NCI-H1417 treated with DMSO at 0.1 percent for 48 hours (cell line): ENCODE measurements at regions not wholly inside any gene's neighbourhood (a gene's known extent, or its start where the extent isn't known, plus 50 kb on each side); places are given as distances from the start of the nearest gene placed in this dataset.

Experiments
- DNase-seq: peaks from one replicate; lab custom pipeline; 2025; lab: John Stamatoyannopoulos, UW

DNA sequence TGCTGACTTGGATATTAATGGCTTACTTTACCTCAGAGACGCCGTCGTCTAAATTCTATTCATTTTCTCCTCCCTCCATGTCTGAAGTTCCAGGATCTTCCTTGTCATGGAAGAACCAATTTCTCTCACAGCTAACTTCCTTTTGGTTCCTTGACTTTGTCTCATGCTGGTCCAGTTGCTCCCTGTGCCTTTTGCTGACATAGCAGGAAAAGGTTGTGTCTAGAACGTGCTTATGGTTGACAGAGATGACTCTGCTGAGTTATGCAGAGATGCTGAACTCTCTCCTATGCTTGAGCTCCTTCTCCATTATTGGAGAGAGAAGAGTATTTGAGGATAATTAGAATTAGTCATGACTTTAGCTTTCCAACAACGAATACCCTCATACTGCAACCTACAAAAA lies 1338.9 kb downstream of the MAT2B start:
- DNase-seq: no peak

DNA sequence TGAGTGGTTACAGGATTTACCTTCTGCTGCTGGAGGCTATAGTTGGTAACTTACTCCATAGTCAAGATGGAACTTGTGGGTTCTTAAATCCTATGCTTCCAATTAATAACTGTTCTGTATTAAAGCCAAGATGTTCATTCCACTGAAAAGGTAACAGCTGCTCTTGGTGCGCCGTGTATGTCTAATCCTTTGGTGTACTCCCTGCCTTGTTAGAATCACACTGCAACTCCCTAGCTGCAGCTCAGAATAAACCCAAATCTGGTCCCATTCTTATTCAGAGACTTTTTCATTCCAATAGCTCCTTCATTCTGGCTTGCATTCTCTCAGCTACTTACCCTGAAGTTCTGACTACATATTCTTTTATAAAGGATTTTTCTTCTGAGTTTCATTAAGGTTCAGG lies 1355.5 kb downstream of the MAT2B start:
- no peak for DNase-seq

DNA sequence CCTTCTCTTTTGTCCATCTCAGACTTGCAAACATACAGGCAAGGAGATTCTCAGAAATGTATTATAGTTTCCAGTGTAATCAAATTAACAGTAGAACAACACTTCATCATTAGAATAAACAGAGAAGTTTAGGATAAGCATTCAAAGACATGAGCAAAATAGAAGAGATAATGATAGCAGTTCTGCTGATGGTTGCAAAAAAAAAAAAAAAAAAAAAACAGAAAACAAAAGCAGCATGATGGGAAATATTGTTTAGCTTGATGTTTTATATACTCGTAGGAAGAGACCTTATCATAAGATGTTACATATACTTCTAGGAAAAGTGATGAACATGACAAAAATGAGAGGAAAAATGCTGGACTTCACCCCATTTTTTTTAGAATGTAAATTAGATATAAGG lies 1356.2 kb downstream of the MAT2B start:
- no peak for DNase-seq

DNA sequence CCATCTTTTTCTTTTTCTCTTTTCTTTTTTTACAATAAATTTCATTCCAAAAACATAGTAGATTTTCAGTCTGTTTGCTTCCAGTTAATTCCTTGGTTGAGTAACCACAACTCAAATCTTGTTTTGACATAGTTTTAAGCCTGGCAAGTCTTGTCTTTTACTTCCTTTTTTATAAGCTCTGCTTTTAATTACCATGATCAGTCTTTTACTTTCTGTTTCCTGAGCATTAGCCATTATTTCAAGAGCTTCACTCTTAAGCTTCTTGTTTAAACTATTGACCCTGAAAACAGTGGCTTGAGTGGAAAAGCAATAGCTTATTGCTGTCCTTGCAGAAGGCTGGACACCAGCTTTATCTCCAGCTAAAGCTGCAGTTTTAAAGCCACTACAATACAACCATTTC lies 1363.3 kb downstream of the MAT2B start:
- no peak for DNase-seq

DNA sequence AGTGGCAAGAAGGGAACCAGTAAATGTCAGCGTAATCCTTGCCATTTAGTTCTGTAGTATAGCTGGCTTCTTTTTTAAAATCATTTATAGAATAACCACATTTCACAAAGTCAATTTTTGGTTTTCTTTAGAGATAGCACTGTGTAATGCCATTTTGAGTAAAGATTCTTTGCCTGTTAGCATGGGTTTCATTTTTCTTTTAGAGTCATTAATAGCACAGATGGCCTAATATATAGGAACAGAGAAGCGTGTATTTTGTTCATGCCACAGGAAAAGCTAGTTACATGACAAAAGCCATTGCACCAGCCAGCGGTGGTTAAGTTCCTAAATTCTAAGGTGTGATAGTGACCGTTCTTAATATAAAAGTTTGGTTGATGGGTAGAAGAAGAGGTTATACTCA lies 1363.9 kb downstream of the MAT2B start:
- DNase-seq: no peak

DNA sequence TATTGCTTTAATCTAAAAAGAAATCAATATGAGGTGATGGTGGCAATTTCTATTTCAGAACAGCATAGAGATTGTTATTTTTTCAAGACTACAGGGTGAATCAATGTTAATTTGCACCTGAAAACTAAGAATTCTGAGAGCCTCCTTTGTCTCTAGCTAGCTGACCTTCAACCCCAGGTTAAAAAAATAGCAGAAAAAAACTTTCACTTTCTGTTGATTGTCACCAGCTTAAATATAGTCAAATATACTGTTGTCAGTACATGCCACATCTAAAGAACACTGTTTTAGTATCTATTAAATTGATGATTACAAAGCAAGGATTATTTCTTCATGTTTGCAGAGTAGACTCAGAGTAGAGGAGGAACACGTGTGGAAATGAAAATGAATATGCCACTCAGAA lies 1371.4 kb downstream of the MAT2B start:
- no peak for DNase-seq

DNA sequence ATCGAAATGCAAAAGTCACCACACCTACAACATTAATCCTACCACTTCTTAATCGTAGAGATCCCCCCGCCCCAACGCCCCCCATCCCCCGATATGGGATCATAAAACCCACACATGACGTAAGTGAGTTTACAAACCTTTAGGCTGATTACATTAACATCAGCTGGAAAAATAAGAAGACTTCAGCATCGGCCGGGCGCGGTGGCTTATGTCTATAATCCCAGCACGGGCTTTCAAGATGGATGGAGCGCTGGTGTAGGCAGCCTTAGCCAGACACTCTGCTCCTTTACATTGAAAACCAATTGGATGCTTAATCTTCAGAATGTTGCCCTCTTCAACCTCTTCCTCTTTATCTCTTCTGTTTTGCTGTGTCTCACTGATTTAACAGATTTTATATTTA lies 1376.0 kb downstream of the MAT2B start:
- no peak for DNase-seq

DNA sequence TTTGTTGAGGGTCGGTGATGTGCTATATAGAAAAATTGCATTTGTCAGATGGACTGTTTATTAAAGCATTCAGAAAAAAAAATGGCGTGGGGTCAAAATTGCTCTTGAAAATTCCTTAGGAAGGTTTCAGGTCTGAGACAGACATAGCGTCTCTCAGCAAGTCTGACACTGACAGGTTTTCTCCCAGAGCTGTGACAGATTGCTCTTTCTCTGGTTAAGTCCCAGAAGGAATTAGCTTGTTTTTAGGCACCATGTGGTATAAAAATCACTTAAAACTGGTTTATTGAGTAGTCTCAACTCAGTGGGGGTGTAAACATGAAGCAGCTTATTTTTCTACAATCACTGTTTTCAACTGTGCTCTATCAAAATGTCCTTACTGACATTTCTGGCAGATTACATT lies 1379.8 kb downstream of the MAT2B start:
- no peak for DNase-seq

DNA sequence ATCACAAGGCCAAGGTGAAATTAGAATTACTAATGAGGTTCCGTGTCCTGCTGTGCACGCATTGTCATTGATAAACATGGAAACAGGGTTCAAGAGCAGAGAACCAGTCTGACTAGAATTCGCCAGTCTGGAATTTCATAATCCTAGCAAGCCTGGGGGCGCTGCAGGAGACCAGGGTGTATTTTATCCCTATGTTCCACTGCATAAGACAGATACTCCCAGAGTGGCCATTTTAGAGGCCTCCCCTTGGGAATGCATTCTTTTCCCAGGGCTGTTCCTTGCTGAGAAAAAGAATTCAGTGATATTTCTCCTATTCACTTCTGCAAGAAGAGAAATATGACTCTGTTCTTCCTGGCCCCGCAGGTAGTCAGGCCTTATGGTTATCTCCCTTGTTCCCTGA lies 1387.7 kb downstream of the MAT2B start:
- DNase-seq: no peak

DNA sequence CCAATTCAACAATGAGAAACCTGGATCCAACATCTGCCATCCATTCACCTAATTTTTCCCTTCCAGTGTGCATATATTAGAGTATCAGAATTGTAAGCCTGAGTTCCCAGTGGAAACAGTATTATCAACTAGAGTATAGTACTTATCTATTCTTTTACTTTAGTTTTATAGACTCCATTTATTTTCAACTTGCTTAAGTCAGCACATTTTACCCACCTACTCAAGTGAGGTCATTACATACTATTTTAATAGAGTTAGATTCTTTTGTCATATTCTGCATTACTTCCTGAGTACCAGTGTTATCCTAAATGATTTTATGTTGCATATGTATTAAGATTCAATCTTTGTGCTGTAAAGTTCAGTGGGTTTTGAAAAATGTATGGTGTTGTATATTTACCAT lies 1393.3 kb downstream of the MAT2B start:
- DNase-seq: no peak

DNA sequence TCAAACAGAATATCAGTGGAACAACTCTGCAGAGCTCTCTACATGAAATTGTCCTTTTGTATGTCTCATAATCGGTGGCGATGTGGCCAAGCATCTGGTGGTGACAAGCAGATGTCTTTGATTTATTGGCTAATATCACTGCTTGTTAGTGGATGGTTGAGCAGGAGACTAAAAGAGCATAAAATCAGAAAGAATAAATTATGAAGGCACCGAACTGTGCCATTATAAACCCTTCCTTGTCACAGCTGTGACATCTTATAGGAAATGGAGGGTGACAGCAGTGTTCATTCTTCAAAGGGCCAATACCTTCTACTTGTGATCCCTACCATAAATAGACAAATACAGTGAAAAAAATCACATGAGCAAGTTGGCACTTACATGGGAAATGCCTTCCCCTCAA lies 1404.3 kb downstream of the MAT2B start:
- no peak for DNase-seq

DNA sequence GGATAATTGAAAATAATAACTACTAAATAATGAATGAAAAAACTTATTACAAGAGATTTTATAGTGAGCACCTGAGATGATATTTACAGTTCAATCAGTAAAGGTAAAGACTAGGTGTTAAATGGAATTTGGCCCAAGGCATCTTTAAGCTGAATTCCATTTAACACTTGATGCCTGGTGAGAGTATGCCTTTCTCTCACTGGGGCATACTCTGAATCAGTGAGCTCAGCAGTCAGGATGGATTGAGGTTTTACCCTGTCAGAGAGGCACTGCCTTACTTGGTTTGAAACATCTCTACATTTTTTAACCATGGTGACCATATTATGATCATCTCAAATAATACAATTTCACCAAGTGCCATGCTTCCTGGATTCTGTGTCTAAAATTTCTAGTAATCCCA lies 1416.3 kb downstream of the MAT2B start:
- no peak for DNase-seq

DNA sequence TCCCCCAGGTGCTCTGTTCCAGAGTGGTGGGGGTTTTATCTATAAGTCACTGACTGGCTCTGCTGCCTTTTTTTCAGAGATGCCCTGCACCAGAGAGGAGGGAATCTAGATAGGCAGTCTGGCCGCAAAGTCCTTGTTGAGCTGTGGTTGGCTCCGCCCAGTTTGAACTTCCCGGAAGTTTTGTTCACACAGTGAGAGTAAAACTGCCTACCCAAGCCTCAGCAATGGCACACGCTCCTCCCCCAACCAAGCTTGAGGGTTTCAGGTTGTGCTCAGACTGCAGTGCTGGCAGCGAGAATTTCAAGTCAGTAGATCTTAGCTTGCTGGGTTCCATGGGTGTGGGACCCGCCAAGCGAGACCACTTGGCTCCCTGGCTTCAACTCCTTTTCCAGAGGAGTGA lies 1428.6 kb downstream of the MAT2B start:
- no peak for DNase-seq

DNA sequence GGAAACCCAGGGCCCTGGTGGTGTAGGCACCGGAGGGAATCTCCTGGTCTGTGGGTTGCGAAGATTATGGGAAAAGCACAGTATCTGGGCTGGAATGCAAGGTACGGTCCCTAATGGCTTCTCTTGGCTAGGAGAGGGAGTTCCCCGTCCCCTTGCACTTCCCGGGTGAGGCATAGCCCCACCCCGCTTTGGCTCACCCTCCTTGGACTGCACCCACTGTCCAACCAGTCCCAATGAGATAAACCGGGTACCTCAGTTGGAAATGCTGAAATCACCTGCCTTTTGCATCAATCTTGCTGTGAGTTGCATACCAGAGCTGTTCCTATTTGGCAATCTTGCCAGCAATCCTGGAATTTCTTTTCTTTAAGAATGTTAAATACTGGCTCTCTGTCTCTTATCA lies 1429.1 kb downstream of the MAT2B start:
- no peak for DNase-seq

DNA sequence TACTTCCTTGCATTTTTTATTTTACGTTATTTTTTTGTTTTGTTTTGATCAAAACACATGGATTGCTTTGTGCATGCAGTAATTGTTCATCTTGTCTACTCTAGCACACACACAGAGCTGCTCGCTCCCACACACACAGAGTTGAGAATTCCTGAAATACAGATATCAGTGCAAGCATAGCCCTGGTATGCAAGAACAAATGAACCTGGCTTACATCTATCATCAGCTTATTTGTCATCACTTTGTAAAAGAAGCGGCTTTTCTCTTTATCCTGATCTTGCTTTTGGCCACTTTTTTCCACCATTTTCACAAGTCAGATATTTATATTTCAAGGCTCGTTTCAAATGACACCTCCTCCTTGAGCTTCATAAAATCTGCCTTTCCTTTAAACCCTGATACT lies 1435.7 kb downstream of the MAT2B start:
- no peak for DNase-seq

DNA sequence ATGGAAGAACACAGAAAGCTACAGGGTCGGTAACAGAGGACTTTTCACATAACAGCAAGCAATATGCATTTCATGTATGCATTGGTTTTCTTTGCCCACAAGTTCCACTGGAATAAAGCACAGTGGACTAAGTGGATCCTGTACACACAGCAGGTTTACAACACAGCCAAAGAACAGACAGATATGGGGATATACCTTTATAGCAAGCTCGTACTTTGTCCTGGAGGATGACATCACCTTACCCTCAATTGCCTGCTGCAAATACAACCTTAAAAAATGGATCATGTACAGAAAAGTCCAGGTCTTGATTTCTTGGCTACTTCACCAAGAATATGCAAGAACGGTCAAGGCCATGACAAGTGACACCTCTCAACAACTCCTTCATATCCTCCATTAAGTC lies 1445.5 kb downstream of the MAT2B start:
- DNase-seq: no peak

DNA sequence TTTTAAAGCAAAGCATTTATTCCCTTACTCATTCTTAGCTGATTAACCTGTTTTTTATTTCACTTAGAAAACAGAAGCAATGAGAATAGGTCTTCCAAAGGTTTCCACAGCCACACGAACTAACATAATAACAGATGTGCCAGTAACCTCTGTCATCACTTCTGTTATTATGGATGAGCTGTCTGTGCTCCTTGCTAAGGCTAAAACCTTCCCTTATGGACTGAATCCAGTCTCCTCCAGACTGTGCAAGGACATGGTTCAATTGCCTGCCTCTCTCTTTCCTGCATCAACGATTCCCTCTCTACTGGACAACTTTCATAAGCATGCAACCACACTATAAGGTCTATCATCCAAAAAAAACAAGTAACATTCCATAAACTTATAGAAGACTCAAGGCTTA lies 1446.2 kb downstream of the MAT2B start:
- DNase-seq: no peak

DNA sequence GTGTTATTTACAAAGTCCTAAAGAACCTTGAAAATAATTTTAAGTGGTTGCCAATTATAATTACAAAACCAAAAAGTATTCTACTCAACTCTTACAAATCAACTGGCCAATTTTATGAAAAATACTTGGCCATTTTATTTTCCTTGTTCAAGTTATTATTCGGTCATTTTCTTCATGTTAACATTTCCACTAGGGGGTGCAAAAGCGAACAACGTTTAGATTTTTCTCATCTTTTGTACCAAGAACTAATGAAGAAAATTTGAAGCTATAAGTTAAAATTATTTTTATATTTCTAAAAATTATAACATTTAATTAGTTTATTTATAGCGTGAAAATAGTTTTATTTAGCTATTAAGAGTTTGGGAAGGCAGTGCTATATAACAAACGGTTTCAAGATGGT lies 1453.3 kb downstream of the MAT2B start:
- no peak for DNase-seq

DNA sequence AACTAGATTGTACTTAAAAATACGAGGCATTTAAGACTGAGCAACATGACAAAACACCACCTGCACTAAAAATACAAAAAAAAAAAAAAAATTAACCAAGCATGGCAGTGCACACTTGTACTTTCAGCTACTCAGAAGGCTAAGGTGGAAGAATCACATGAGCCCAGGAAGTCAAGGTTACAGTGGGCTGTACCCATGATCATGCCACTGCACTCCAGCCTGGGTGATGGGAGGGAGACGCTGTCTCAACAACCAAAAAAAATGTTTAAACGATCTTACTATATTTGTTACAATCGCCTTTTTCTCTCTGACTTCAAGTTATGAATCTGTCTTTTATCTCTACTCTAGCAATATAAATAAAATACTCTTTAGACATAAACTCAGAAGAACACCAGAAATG lies 1454.3 kb downstream of the MAT2B start:
- DNase-seq: no peak

DNA sequence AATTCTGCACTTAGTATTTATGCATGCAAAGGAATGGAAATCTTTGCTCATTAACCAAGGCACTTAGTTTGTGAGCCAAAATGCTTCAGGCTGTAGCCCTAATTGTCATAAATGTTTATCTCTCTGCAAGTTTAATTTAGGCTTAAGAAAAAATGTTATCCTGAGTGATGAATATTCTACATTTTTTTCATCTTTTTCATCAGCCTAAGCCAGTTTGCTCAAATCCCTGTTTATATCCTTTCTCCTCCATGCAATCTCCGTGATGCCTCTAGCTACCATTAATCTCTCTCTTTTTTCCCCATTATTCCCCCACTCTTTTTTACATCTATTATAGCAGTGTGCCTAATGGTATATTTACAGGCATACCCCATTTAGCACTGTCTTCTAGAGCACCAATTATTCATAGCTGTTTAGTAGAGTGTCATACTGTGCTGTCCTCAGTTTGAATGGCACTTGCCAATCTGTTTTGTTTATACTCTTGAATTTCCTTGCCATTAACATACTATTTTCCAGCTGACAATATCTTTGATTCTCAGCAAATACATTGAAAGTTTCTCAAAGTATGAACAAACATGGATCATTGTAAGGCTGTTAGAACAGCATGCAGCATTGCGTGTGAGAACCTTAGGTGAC lies 1457.0 kb downstream of the MAT2B start:
- DNase-seq: no peak

DNA sequence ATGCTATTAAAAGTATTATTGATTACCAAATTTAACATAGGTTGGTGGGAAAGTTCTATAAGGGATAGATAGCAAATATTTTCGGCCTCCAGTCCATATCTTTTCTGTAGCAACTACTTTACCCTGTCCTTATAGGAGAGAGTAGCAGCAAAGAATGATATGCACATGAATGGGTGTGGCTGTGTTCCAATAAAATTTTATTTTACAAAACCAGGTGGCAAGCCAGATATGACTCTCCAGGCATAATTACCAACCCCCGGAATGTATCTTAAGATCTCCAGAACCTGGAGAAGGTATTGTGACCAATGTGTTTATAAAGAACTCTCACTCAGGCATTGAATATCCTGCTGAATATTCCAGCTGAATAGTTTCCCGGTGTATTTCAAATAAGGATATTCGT lies 1461.2 kb downstream of the MAT2B start:
- no peak for DNase-seq

DNA sequence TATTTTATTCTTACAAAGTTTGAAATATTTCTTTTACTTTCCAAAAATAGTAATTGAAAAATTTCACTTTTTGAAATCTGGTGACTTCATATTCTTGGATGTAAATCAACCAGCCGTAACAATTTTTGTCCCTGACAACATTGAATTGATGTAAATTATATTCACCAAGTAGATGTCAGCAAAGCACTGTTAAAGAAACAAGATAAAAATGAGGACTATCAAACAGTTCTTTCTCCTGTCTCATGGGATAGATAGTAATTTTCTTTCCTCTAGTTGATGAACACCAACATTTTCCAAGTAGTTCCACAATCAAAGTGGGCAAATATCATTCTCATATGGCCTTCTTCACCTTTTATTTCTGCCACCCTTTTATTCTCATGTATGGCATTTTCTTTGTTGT lies 1461.9 kb downstream of the MAT2B start:
- DNase-seq: no peak

DNA sequence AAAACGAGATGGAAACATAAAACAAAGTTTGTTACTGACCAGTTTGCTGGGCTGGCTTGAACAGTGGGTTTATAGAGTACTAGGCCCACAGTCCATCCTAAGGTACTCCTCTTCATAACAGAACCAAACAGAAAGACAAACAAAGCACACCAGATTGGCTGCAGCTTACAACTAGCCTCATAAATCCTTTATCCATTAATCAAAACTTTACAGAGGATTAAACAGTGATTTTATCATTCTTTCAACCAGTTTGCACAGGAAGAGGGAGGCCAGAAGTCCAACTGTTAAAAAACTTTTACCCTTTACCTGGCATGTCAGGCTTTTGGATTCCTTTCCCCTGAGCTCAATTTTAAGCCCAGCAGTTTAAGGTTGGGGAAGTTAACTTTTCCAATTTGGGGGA lies 1467.6 kb downstream of the MAT2B start:
- no peak for DNase-seq

DNA sequence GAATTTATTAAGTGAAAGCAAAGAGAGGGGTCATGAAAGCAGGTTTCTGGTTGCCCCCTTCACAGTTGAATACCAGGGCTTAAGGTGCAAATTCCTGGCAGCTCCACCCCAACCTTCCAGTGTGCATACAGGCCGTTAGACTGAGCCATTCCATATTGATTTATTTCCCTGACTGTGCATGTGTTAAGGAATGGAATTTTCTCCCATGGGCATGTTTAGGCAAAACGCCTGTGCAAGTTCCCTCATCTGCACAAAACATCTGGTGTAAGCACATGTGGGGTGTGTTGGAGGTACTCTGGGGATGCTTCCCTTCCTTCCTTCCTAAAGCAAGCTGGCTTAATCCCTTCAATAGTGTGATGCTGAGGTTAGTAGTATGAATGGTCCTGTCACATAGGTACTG lies 1470.6 kb downstream of the MAT2B start:
- no peak for DNase-seq

DNA sequence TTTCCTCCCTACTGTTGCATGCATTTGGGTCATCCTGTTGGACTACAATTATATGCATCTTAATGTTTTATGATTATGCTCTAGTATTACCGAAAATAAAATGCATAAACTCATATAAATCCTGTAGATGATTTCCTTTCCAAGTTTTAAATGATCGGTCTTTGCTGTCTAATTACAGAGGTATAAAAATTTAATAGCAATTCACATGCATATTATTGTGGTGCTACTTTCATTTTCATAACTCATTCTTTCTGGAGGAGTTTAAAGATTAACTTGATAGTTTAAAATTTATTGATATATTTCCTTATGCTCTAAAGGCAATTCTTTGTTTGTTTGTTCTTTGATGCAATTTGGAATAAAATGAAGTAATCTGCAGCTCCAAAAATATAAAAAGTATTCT lies 1475.1 kb downstream of the MAT2B start:
- no peak for DNase-seq
